GM21529 (cell line): ENCODE measurements at regions not wholly inside any gene's neighbourhood (a gene's known extent, or its start where the extent isn't known, plus 50 kb on each side); places are given as distances from the start of the nearest gene placed in this dataset.
"Not testable (repeated sequence)": the region's sequence is repeated elsewhere in the genome, so short reads cannot be mapped to it uniquely, and the experiment has no call there.

Source experiments
- ATAC-seq: cut with Tn5 transposase; IDR thresholded peaks from one replicate; pipeline ENCODE4 v1.9.1; 2021; ENCODE audit not compliant: unreplicated experiment

GRCh38 chr2:131639001-131639620 is 111.4 kb downstream of the CCDC74A start:
- not testable (repeated sequence) for ATAC-seq

- no peak for ATAC-seq
Measured at GRCh38 chr2:131641414-131642206, 113.9 kb downstream of the CCDC74A start.

GRCh38 chr2:131643180-131643579 is 115.5 kb downstream of the CCDC74A start:
- not testable (repeated sequence) for ATAC-seq

GRCh38 chr2:131645177-131645765 is 117.6 kb downstream of the CCDC74A start:
- no peak for ATAC-seq

GRCh38 chr2:131646220-131646619 is 118.5 kb downstream of the CCDC74A start:
- not testable (repeated sequence) for ATAC-seq

- ATAC-seq = no peak
Measured at GRCh38 chr2:131646669-131647297, 119.1 kb downstream of the CCDC74A start.

GRCh38 chr2:131648565-131648964 is 120.9 kb downstream of the CCDC74A start:
- ATAC-seq = not testable (repeated sequence)

GRCh38 chr2:131652246-131652645 is 124.6 kb downstream of the CCDC74A start:
- not testable (repeated sequence) for ATAC-seq

- ATAC-seq = not testable (repeated sequence)
Measured at GRCh38 chr2:131654107-131654506, 126.4 kb downstream of the CCDC74A start.

GRCh38 chr2:131656816-131657633 is 129.3 kb downstream of the CCDC74A start:
- no peak for ATAC-seq

GRCh38 chr2:131657895-131658768 is 130.4 kb downstream of the CCDC74A start:
- ATAC-seq = no peak

- ATAC-seq = no peak
Measured at GRCh38 chr2:131658769-131659131, 131.1 kb downstream of the CCDC74A start.

GRCh38 chr2:131659168-131659572 is 131.5 kb downstream of the CCDC74A start:
- no peak for ATAC-seq

GRCh38 chr2:131661101-131661782 is 133.6 kb downstream of the CCDC74A start:
- ATAC-seq = not testable (repeated sequence)

- ATAC-seq = not testable (repeated sequence)
Measured at GRCh38 chr2:131661884-131662535, 134.3 kb downstream of the CCDC74A start.

- ATAC-seq = not testable (repeated sequence)
Measured at GRCh38 chr2:131663501-131663900, 135.8 kb downstream of the CCDC74A start.

GRCh38 chr2:131665716-131666115 is 138.0 kb downstream of the CCDC74A start:
- ATAC-seq = not testable (repeated sequence)

- ATAC-seq = not testable (repeated sequence)
Measured at GRCh38 chr2:131668794-131669540, 141.3 kb downstream of the CCDC74A start.
